ENCODE measurements at regions not wholly inside any gene's neighbourhood (a gene's known extent, or its start where the extent isn't known, plus 50 kb on each side); places are given as distances from the start of the nearest gene placed in this dataset.

- Histone ChIP-seq H3T11ph (ENCODE audit: low read length) (no peak overlapping the region), H3K23ac (ENCODE audit: insufficient read length, low read depth, low read length) (no peak overlapping the region), H3K9ac (ENCODE audit: extremely low read depth, insufficient read length, low read length) (no peak overlapping the region), H2BK20ac (ENCODE audit: low read depth, low read length, poor library complexity, severe bottlenecking) (no peak overlapping the region), H3K79me1 (ENCODE audit: insufficient read depth, low read depth, low read length, poor library complexity, severe bottlenecking) (no peaks in the 10 kb centered on the region), H2BK15ac (ENCODE audit: low read depth, low read length) (no peak overlapping the region), H4K8ac (replicated peaks; ENCODE audit: insufficient read length, low read depth, low read length) (no peak overlapping the region), H3K18ac (ENCODE audit: insufficient read length, low read depth, low read length) (no peak overlapping the region), H3K23me2 (ENCODE audit: insufficient read length, low read depth, low read length, poor library complexity, severe bottlenecking) (peaks cover 3% of the 10 kb centered on the region), H2AFZ (ENCODE audit: low read length) (no peak overlapping the region), H3K79me2 (ENCODE audit: insufficient read depth, low read length) (no peaks in the 10 kb centered on the region), H3K27me3 (ENCODE audit: insufficient read depth, low read length) (no peaks in the 10 kb centered on the region), H4K5ac (ENCODE audit: insufficient read length, low read depth, low read length) (no peak overlapping the region), H2BK120ac (ENCODE audit: low read depth, low read length, poor library complexity, severe bottlenecking) (no peak overlapping the region), H2BK12ac (ENCODE audit: insufficient read length, low read depth, low read length) (no peak overlapping the region), H3K4me2 (ENCODE audit: insufficient read depth, insufficient read length, low read length) (no peak overlapping the region), H3K4me1 (ENCODE audit: insufficient read depth, low read length) (no peaks in the 10 kb centered on the region), H3K27ac (ENCODE audit: insufficient read length, low read depth, low read length) (no peak overlapping the region), H3K56ac (ENCODE audit: insufficient read length, low read depth, low read length) (no peak overlapping the region), H3K9me3 (ENCODE audit: control insufficient read depth, low read depth, low read length) (no peaks in the 10 kb centered on the region), H2AK5ac (ENCODE audit: insufficient read length, low read length) (no peak overlapping the region), H2BK5ac (ENCODE audit: insufficient read length, low read length) (no peak overlapping the region), H3K4ac (ENCODE audit: low read depth, low read length) (no peak overlapping the region), H4K20me1 (ENCODE audit: control insufficient read depth, insufficient read depth, insufficient read length) (no peaks in the 10 kb centered on the region), H3K14ac (ENCODE audit: insufficient read depth, low read length) (no peak overlapping the region), H4K91ac (ENCODE audit: insufficient read length, low read depth, low read length) (no peak overlapping the region)
- peaks cover 8% of the 10 kb centered on the region for H3K27me3 Mint-ChIP-seq (ENCODE audit: low read depth)
- no peak for DNase-seq
- no peak overlapping the region for H3K4me3 Mint-ChIP-seq
- H3K4me1 Mint-ChIP-seq = peaks cover 0 to 2% of the 10 kb centered on the region in 2 experiments; a peak in 2 of 4 replicates
- no peak overlapping the region for H3K27ac Mint-ChIP-seq
- TF ChIP-seq CTCF (conservative IDR thresholded peaks at IDR 0.05) = no peak
- H3K9me3 Mint-ChIP-seq = no peaks in the 10 kb centered on the region
- H3K36me3 Mint-ChIP-seq (ENCODE audit: insufficient read depth in 1 of 3, low read depth in 3 of 3) = no peaks in the 10 kb centered on the region; a peak in 1 of 7 replicates
- WGBS (ENCODE audit: extremely low coverage, insufficient read length, low lambda C conversion rate) = no CpG with 5 or more reads among the region's 9 CpGs
Measured at GRCh38 chr12:125690841-125691240, 625.6 kb downstream of the AACS start.

Measured in H9 (cell line).